ENCODE measurements at regions not wholly inside any gene's neighbourhood (a gene's known extent, or its start where the extent isn't known, plus 50 kb on each side); places are given as distances from the start of the nearest gene placed in this dataset.

- ChIA-PET POLR2A (ENCODE audit: low non-redundant PET) (no interaction called here), CTCF (no interaction called here)
- H3K27ac ChIP-seq = no peak overlapping the region
- no peak for TF ChIP-seq CTCF (conservative IDR thresholded peaks at IDR 0.05; ENCODE audit: low read depth)
- DNase-seq (ENCODE audit: low spot score) = no peak
These were observed 224.4 kb downstream of the C7orf25 start for GRCh38 chr7:42687211-42688055.

- CTCF ChIA-PET = no interaction called here
- POLR2A ChIA-PET (ENCODE audit: low non-redundant PET) = no interaction called here
- no peak overlapping the region for H3K27ac ChIP-seq
- DNase-seq (ENCODE audit: low spot score) = no peak
- no peak for TF ChIP-seq CTCF (conservative IDR thresholded peaks at IDR 0.05; ENCODE audit: low read depth)
These were observed 225.2 kb downstream of the C7orf25 start for GRCh38 chr7:42686594-42687156.

GRCh38 chr7:42685911-42686310 is 226.0 kb downstream of the C7orf25 start:
- no peak for DNase-seq (ENCODE audit: low spot score)
- ChIA-PET CTCF (no interaction called here), POLR2A (ENCODE audit: low non-redundant PET) (no interaction called here)
- no peak overlapping the region for H3K27ac ChIP-seq
- TF ChIP-seq CTCF (conservative IDR thresholded peaks at IDR 0.05; ENCODE audit: low read depth) = no peak

GRCh38 chr7:42677751-42678699 is 233.8 kb downstream of the C7orf25 start:
- DNase-seq (ENCODE audit: low spot score) = peak; percentile 62
- ChIA-PET POLR2A (ENCODE audit: low non-redundant PET) (interaction anchor here (0.6 kb wide), 1 partner anchor 188 kb away, joined by 4 read pairs; no protein-coding TSS in a partner anchor), CTCF (interaction anchor here (0.6 kb wide), 1 partner anchor 13 kb away, joined by 3 read pairs; no protein-coding TSS in a partner anchor)
- no peak for TF ChIP-seq CTCF (conservative IDR thresholded peaks at IDR 0.05; ENCODE audit: low read depth)
- peak overlapping the region; percentile 89 for H3K27ac ChIP-seq

GRCh38 chr7:42674541-42674940 is 237.3 kb downstream of the C7orf25 start:
- ChIA-PET CTCF (interaction anchor here (0.7 kb wide), 1 partner anchor 559 kb away, joined by 3 read pairs; no protein-coding TSS in a partner anchor), POLR2A (ENCODE audit: low non-redundant PET) (no interaction called here)
- DNase-seq (ENCODE audit: low spot score) = no peak
- H3K27ac ChIP-seq = no peak overlapping the region
- no peak for TF ChIP-seq CTCF (conservative IDR thresholded peaks at IDR 0.05; ENCODE audit: low read depth)

GRCh38 chr7:42673951-42674350 is 237.9 kb downstream of the C7orf25 start:
- TF ChIP-seq CTCF (conservative IDR thresholded peaks at IDR 0.05; ENCODE audit: low read depth) = no peak
- POLR2A ChIA-PET (ENCODE audit: low non-redundant PET) = no interaction called here
- DNase-seq (ENCODE audit: low spot score) = no peak
- H3K27ac ChIP-seq = no peak overlapping the region
- CTCF ChIA-PET = no interaction called here

Data from RWPE1 (cell line).